Spleen (tissue), 11 donors: ENCODE measurements at regions not wholly inside any gene's neighbourhood (a gene's known extent, or its start where the extent isn't known, plus 50 kb on each side); places are given as distances from the start of the nearest gene placed in this dataset.

ENCODE experiments used
- DNase-seq: peaks from one replicate; pipeline ENCODE4 v3.0.0-alpha.2; 2020
- H3K27ac ChIP-seq, 8 donors: fragments of 200-600 bp; sonication (generic) in 7 of 8; 1 replicate in 4 of 8; 2 replicates in 4 of 8; pipeline versions ENCODE4 v1.5.0 to v1.8.0; 2016 to 2021; ENCODE audit warnings: inconsistent platforms in 4 of 8, mild to moderate bottlenecking in 4 of 8, moderate library complexity in 1 of 8
- H3K27me3 ChIP-seq, 7 donors: fragments of 200-600 bp; sonication (generic) in 6 of 7; replicated peaks in 1 of 7; 1 replicate in 4 of 7; 2 replicates in 3 of 7; pipeline versions ENCODE4 v1.5.0 to v1.8.0; 2016 to 2021; ENCODE audit warnings: inconsistent platforms in 3 of 7, mild to moderate bottlenecking in 1 of 7
- H3K36me3 ChIP-seq, 6 donors: fragments of 200-600 bp; sonication (generic) in 5 of 6; 1 replicate in 4 of 6; 2 replicates in 2 of 6; pipeline versions ENCODE4 v1.5.0 to v1.8.0; 2016 to 2021; ENCODE audit warnings: inconsistent platforms in 2 of 6
- H3K4me1 ChIP-seq, 6 donors: fragments of 200-600 bp; sonication (generic) in 5 of 6; 1 replicate in 3 of 6; 2 replicates in 3 of 6; pipeline versions ENCODE4 v1.5.0 to v1.8.0; 2016 to 2021; ENCODE audit warnings: inconsistent platforms in 3 of 6
- H3K4me3 ChIP-seq, 8 donors: fragments of 200-600 bp; sonication (generic) in 7 of 8; 1 replicate in 4 of 8; 2 replicates in 4 of 8; pipeline versions ENCODE4 v1.5.0 to v1.8.0; 2016 to 2021; ENCODE audit warnings: inconsistent platforms in 4 of 8, mild to moderate bottlenecking in 4 of 8, moderate library complexity in 2 of 8
- H3K9me3 ChIP-seq, 8 donors: fragments of 200-600 bp; sonication (generic) in 7 of 8; 1 replicate in 4 of 8; 2 replicates in 4 of 8; pipeline versions ENCODE4 v1.5.0 to v1.8.0; 2016 to 2021; ENCODE audit warnings: inconsistent platforms in 4 of 8
- POLR2A ChIP-seq, 3 donors: fragments of 450-650 bp; IDR thresholded peaks; one replicate each; pipeline ENCODE4 v1.5.1; 2017; ENCODE audit warnings: antibody characterized with exemption in 3 of 3, mild to moderate bottlenecking in 1 of 3
- POLR2AphosphoS5 ChIP-seq, 3 donors: sonication (generic); formaldehyde crosslinking; IDR thresholded peaks; one replicate each; pipeline ENCODE4 v1.5.1; 2017; ENCODE audit warnings: antibody characterized with exemption in 3 of 3
- WGBS, 5 donors: extraction: QIAGEN DNeasy Blood & Tissue Kit in 3 of 5; methylation state at CpG; one replicate each; pipeline versions ENCODE4 v1.1.5 to v1.1.7; 2013 to 2018; 5-methylcytosine and 5-hydroxymethylcytosine counted together
- intact Hi-C: fragments of 100-400 bp; cut with DNase I; formaldehyde crosslinking; loops from one replicate; pipeline ENCODE4 v1.15.0; 2023; ENCODE audit warnings: low total_unique reads
- TF ChIP-seq, protein P1 (sequence below), 11 experiments: fragments of 200-600 bp in 7 of 11; fragments of 450-650 bp in 4 of 11; sonication (generic) in 4 of 11; IDR thresholded peaks in 8 of 11; conservative IDR thresholded peaks in 3 of 11; 1 replicate in 7 of 11; 2 replicates in 4 of 11; pipeline versions ENCODE4 v1.4.0 to v1.8.0; 2016 to 2021; ENCODE audit warnings: antibody characterized with exemption in 11 of 11, inconsistent platforms in 4 of 11, mild to moderate bottlenecking in 1 of 11
- donor health status: healthy with polysubstance abuse.
- donor health status: DM: no; HTN: no; CAD: no; lungs with moderate emphysema.
- donor health status: DM: no; HTN: no; CAD: no.
- donor health status: Bipolar disorder and iron deficiency.
- donor health status: healthy.
- donor health status: DM: no; HTN: no; CAD: no.
- donor health status: DM: yes; HTN: yes; CAD: no.

DNA sequence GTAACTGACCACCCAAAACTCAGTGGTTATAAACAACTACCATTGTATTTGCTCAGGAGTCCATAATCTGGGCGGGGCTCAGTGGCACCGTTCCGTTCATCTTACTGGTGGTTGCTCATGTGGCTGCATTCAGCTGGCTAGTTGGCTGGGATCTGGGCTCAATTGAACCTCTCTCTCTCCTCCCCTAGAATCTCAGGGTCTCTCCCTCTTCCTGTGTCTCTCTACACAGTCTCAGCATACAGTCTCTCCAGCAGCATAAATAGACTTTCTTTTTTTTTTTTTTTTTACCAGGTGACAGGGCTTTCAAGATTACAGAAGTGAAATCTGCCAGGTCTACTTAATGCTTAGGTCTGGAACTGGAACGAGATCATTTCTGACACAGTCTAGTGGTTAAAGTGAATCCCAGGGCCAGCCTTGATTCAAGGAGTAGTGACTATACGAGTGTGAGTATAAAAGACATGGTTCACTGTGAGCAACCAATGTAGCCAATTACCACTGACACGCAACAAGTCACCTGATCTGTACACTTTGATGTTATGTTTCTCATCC is 193.7 kb upstream of the ESRRG start:
- 82 to 93% (median 88%) methylated on average over 6 of the region's 6 CpGs for WGBS, 5 donors
- intact Hi-C loops, result no loop called here
- Histone ChIP-seq H3K4me3 (no peak overlapping the region), H3K27me3 (no peaks in the 10 kb centered on the region), H3K27ac (no peak overlapping the region), H3K9me3 (no peaks in the 10 kb centered on the region), H3K36me3 (no peaks in the 10 kb centered on the region), H3K4me1 (no peaks in the 10 kb centered on the region)
- TF ChIP-seq POLR2A (IDR thresholded peaks at IDR 0.05), result no peak
- TF ChIP-seq POLR2AphosphoS5 (IDR thresholded peaks at IDR 0.05), result no peak
- TF ChIP-seq, protein P1, sequence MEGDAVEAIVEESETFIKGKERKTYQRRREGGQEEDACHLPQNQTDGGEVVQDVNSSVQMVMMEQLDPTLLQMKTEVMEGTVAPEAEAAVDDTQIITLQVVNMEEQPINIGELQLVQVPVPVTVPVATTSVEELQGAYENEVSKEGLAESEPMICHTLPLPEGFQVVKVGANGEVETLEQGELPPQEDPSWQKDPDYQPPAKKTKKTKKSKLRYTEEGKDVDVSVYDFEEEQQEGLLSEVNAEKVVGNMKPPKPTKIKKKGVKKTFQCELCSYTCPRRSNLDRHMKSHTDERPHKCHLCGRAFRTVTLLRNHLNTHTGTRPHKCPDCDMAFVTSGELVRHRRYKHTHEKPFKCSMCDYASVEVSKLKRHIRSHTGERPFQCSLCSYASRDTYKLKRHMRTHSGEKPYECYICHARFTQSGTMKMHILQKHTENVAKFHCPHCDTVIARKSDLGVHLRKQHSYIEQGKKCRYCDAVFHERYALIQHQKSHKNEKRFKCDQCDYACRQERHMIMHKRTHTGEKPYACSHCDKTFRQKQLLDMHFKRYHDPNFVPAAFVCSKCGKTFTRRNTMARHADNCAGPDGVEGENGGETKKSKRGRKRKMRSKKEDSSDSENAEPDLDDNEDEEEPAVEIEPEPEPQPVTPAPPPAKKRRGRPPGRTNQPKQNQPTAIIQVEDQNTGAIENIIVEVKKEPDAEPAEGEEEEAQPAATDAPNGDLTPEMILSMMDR (IDR thresholded peaks at IDR 0.05 in 8 of 11, conservative IDR thresholded peaks at IDR 0.05 in 3 of 11), result no peak
- no peak for DNase-seq

GRCh38 chr1:216914974-216915373 is 191.7 kb upstream of the ESRRG start:
- TF ChIP-seq POLR2AphosphoS5 (IDR thresholded peaks at IDR 0.05) (no peak), POLR2A (IDR thresholded peaks at IDR 0.05) (no peak)
- TF ChIP-seq, protein P1 (IDR thresholded peaks at IDR 0.05 in 8 of 11, conservative IDR thresholded peaks at IDR 0.05 in 3 of 11), result no peak
- 78 to 94% (median 87%) methylated on average over 2 of the region's 2 CpGs for WGBS, 5 donors

GRCh38 chr1:216913976-216914375 is 190.7 kb upstream of the ESRRG start:
- Histone ChIP-seq H3K27ac (peak overlapping the region in 1 of 8 donors; percentile 1), H3K4me1 (no peaks in the 10 kb centered on the region), H3K36me3 (no peaks in the 10 kb centered on the region), H3K9me3 (no peaks in the 10 kb centered on the region), H3K4me3 (no peak overlapping the region), H3K27me3 (no peaks in the 10 kb centered on the region)
- intact Hi-C loops, result no loop called here
- WGBS, 5 donors, result 60 to 74% (median 62%) methylated on average over 4 of the region's 4 CpGs
- DNase-seq, result no peak
- TF ChIP-seq POLR2AphosphoS5 (IDR thresholded peaks at IDR 0.05), result no peak
- TF ChIP-seq POLR2A (IDR thresholded peaks at IDR 0.05), result no peak
- TF ChIP-seq, protein P1 (IDR thresholded peaks at IDR 0.05 in 8 of 11, conservative IDR thresholded peaks at IDR 0.05 in 3 of 11), result no peak

More at GRCh38 chr1:216914974-216915373, 191.7 kb upstream of the ESRRG start:
- intact Hi-C loops, result no loop called here
- Histone ChIP-seq H3K4me1 (no peaks in the 10 kb centered on the region), H3K36me3 (no peaks in the 10 kb centered on the region), H3K27me3 (no peaks in the 10 kb centered on the region), H3K9me3 (no peaks in the 10 kb centered on the region), H3K27ac (no peak overlapping the region), H3K4me3 (no peak overlapping the region)
- no peak for DNase-seq

- DNase-seq, result no peak
- Histone ChIP-seq H3K4me1 (no peaks in the 10 kb centered on the region), H3K4me3 (no peak overlapping the region), H3K27me3 (no peaks in the 10 kb centered on the region), H3K27ac (no peak overlapping the region), H3K36me3 (no peaks in the 10 kb centered on the region), H3K9me3 (no peaks in the 10 kb centered on the region)
- TF ChIP-seq POLR2A (IDR thresholded peaks at IDR 0.05) (no peak), POLR2AphosphoS5 (IDR thresholded peaks at IDR 0.05) (no peak)
- TF ChIP-seq, protein P1 (IDR thresholded peaks at IDR 0.05 in 8 of 11, conservative IDR thresholded peaks at IDR 0.05 in 3 of 11), result no peak
- intact Hi-C loops, result no loop called here
- 81 to 83% (median 83%) methylated on average over 5 of the region's 5 CpGs for WGBS, 5 donors
Measured at GRCh38 chr1:216910081-216910840, 187.0 kb upstream of the ESRRG start.
